ENCODE measurements at regions not wholly inside any gene's neighbourhood (a gene's known extent, or its start where the extent isn't known, plus 50 kb on each side); places are given as distances from the start of the nearest gene placed in this dataset.
"Not testable (repeated sequence)": the region's sequence is repeated elsewhere in the genome, so short reads cannot be mapped to it uniquely, and the experiment has no call there.

GRCh38 chr12:90226211-90226610 lies 517.6 kb upstream of the ATP2B1 start:
- H3K36me3 Mint-ChIP-seq (ENCODE audit: low read depth) = no peaks in the 10 kb centered on the region
- DNase-seq = no peak
- no peaks in the 10 kb centered on the region for H3K9me3 Mint-ChIP-seq
- H3K27ac Mint-ChIP-seq = no peak overlapping the region
- H3K4me1 Mint-ChIP-seq (ENCODE audit: low read depth) = peaks cover 9% of the 10 kb centered on the region; the same call in 1 of the 2 replicates
- TF ChIP-seq CTCF (IDR thresholded peaks at IDR 0.05) = no peak
- no peak overlapping the region for H3K4me3 Mint-ChIP-seq
- peaks cover 1% of the 10 kb centered on the region; the same call in 1 of the 2 replicates for H3K27me3 Mint-ChIP-seq (ENCODE audit: insufficient read depth)

- no peak for DNase-seq
- Mint-ChIP-seq H3K4me3 (no peak overlapping the region), H3K4me1 (ENCODE audit: low read depth) (0 out of 2 replicates have a peak, but pooled peaks cover 5% of the 10 kb centered on the region), H3K27ac (no peak overlapping the region), H3K9me3 (no peaks in the 10 kb centered on the region), H3K36me3 (ENCODE audit: low read depth) (no peaks in the 10 kb centered on the region), H3K27me3 (ENCODE audit: insufficient read depth) (peaks cover 4% of the 10 kb centered on the region; the same call in 1 of the 2 replicates)
- TF ChIP-seq CTCF (IDR thresholded peaks at IDR 0.05) = no peak
Measured at GRCh38 chr12:90216815-90217214, 508.2 kb upstream of the ATP2B1 start.

GRCh38 chr12:90216020-90216552 lies 507.4 kb upstream of the ATP2B1 start:
- H3K4me1 Mint-ChIP-seq (ENCODE audit: low read depth) = peaks cover 9% of the 10 kb centered on the region
- H3K27me3 Mint-ChIP-seq (ENCODE audit: insufficient read depth) = peaks cover 3% of the 10 kb centered on the region; the same call in 1 of the 2 replicates
- DNase-seq = no peak
- no peak overlapping the region for H3K4me3 Mint-ChIP-seq
- H3K9me3 Mint-ChIP-seq = no peaks in the 10 kb centered on the region
- H3K27ac Mint-ChIP-seq = no peak overlapping the region
- TF ChIP-seq CTCF (IDR thresholded peaks at IDR 0.05) = no peak
- H3K36me3 Mint-ChIP-seq (ENCODE audit: low read depth) = no peaks in the 10 kb centered on the region

- no peak overlapping the region for H3K27ac Mint-ChIP-seq
- H3K9me3 Mint-ChIP-seq = peaks cover 14% of the 10 kb centered on the region
- H3K36me3 Mint-ChIP-seq (ENCODE audit: low read depth) = no peaks in the 10 kb centered on the region
- H3K4me3 Mint-ChIP-seq = no peak overlapping the region
- DNase-seq = peak; percentile 69
- no peak for TF ChIP-seq CTCF (IDR thresholded peaks at IDR 0.05)
- H3K27me3 Mint-ChIP-seq (ENCODE audit: insufficient read depth) = peaks cover 5% of the 10 kb centered on the region; the same call in 1 of the 2 replicates
- peaks cover 12% of the 10 kb centered on the region for H3K4me1 Mint-ChIP-seq (ENCODE audit: low read depth)
Measured at GRCh38 chr12:90211017-90211416, 502.4 kb upstream of the ATP2B1 start.

GRCh38 chr12:90209029-90209428 lies 500.4 kb upstream of the ATP2B1 start:
- no peak overlapping the region for H3K4me3 Mint-ChIP-seq
- no peak for DNase-seq
- H3K4me1 Mint-ChIP-seq (ENCODE audit: low read depth) = peaks cover 12% of the 10 kb centered on the region
- H3K36me3 Mint-ChIP-seq (ENCODE audit: low read depth) = no peaks in the 10 kb centered on the region
- H3K9me3 Mint-ChIP-seq = peaks cover 14% of the 10 kb centered on the region
- TF ChIP-seq CTCF (IDR thresholded peaks at IDR 0.05) = no peak
- H3K27me3 Mint-ChIP-seq (ENCODE audit: insufficient read depth) = peaks cover 2% of the 10 kb centered on the region; the same call in 1 of the 2 replicates
- no peak overlapping the region for H3K27ac Mint-ChIP-seq

GRCh38 chr12:90208379-90208778 lies 499.7 kb upstream of the ATP2B1 start:
- DNase-seq; H3K27ac Mint-ChIP-seq; H3K27me3 Mint-ChIP-seq (ENCODE audit: insufficient read depth); H3K36me3 Mint-ChIP-seq (ENCODE audit: low read depth); H3K4me3 Mint-ChIP-seq: not testable (repeated sequence)
- peaks cover 14% of the 10 kb centered on the region for H3K9me3 Mint-ChIP-seq
- H3K4me1 Mint-ChIP-seq (ENCODE audit: low read depth) = peaks cover 12% of the 10 kb centered on the region
